HG03520 (cell line): ENCODE measurements at regions not wholly inside any gene's neighbourhood (a gene's known extent, or its start where the extent isn't known, plus 50 kb on each side); places are given as distances from the start of the nearest gene placed in this dataset.

Source experiments
- ATAC-seq: cut with Tn5 transposase; IDR thresholded peaks from one replicate; pipeline ENCODE4 v1.9.1; 2021; ENCODE audit warnings: mild to moderate bottlenecking, moderate library complexity; ENCODE audit not compliant: unreplicated experiment

GRCh38 chr12:62130402-62130801, 129.8 kb upstream of the USP15 start:
- no peak for ATAC-seq

DNA sequence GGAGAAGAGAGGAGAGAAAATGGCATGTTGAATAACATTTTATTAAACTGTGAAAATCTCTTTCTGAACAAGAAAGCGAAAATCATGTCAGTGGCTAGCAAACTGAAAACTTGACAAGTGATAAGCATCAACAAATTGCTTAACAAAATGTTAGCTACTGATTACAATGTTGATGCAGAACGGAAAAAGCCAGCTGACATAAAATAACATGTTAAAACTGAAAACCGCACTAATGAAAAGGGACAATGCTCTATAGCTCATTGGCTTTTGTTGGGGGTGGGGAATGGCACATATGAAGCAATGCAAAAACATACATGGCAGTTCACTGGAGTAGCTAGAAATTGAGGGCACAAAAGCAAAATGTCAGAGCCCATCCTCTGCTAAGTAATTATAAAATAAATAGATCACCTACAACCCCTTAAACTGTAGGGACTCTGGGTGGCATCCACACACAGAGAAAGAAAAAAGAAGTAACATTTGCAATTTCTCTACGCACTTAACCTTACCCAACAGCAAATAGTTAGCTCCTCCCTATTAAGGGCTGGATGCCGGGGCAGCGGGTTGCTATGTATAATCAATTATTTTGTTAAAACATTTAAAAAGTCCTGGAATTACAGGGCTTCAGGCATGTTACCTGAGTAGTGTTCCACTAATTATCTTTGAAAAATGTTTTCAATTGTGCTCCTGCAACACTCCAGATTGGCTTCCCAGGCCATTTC, 129.2 kb upstream of the USP15 start:
- no peak for ATAC-seq

- no peak for ATAC-seq
These were observed 126.8 kb upstream of the USP15 start for GRCh38 chr12:62133440-62133839.

- no peak for ATAC-seq
These were observed 124.5 kb upstream of the USP15 start for GRCh38 chr12:62135553-62136200.

- no peak for ATAC-seq
These were observed 123.7 kb upstream of the USP15 start for GRCh38 chr12:62136496-62136895.

DNA sequence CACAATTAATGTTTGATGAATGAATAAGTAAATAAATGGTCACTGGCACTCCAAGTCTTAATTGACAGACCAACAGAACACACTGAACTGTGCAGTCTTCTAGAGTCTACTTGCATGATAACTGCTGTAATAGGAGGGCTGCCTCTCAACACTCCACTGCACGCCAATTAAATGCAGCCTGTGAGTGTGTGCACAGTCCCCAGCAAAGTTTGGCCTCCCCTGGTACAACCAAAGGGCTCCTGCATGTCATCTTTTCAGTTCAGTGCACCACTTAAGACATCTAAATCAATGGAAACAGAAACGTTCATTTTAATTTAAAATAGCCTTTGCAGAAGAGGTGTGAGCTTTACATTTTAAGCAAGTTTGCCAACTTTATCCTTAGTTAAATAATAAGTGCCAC, 121.7 kb upstream of the USP15 start:
- ATAC-seq = no peak

- no peak for ATAC-seq
These were observed 113.9 kb upstream of the USP15 start for GRCh38 chr12:62146318-62146717.

- no peak for ATAC-seq
These were observed 102.2 kb upstream of the USP15 start for GRCh38 chr12:62158013-62158412.

- no peak for ATAC-seq
These were observed 101.5 kb upstream of the USP15 start for GRCh38 chr12:62158461-62159360.

GRCh38 chr12:62162214-62162613, 98.0 kb upstream of the USP15 start:
- no peak for ATAC-seq

- ATAC-seq = no peak
These were observed 96.8 kb upstream of the USP15 start for GRCh38 chr12:62163368-62163767.

DNA sequence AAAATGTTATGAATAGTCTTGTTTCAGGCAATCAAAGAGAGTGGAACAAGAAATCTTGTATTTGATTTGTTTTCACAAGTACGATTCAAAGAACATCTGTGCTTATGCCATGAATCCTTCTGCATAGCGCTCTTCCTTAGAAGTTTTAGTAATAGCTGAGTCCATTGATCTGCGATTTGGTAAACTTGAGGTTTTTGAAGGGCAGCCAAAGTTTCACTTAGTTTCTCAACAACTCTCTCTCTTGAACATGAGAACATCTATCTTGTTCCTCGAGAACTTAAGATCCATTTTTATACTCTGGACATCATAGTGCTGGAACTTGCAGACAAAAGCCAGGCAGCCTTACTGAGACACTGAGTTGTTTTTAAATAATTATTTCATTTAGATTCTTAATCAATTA, 96.2 kb upstream of the USP15 start:
- no peak for ATAC-seq

- no peak for ATAC-seq
These were observed 93.7 kb upstream of the USP15 start for GRCh38 chr12:62166525-62166924.

GRCh38 chr12:62168411-62168810, 91.8 kb upstream of the USP15 start:
- ATAC-seq = no peak

- no peak for ATAC-seq
These were observed 90.0 kb upstream of the USP15 start for GRCh38 chr12:62170241-62170640.

- no peak for ATAC-seq
These were observed 69.3 kb upstream of the USP15 start for GRCh38 chr12:62190689-62191490.

GRCh38 chr12:62191491-62192179, 68.6 kb upstream of the USP15 start:
- no peak for ATAC-seq

DNA sequence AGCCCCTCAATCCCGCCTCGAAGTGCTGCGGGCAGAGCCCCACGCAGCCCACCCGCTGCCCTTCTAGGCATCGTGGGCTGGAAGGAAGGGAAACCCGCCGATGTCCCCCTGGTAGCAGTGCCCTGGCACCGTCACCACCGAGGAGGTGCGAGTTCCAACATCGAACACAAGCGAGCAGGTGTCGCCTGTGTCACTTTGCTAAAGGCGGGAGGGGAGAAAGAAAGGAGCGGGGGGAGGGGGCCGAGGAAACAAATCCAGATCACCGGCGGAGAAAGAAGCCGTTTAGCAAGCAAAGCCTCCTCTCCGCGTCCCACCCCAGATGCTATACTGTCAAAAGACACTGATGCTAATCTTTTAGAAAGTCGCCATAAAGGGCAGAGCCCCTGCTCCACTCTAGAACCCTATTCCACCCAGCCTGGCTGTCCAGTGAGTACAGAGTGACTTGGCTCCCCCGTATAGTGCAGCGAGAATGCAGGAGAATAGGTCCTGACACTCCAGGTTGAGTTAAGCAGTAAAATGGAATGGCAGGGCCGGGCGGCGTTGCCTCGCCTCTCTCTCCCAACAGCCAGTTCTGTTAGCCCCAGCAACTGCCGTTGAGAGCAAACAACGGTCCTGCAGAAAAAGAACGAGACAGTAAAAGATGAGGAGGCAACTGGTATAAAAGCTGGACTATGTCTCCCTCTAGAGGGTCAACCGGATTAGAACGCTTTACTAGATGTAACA, 67.9 kb upstream of the USP15 start:
- peak; percentile 96 for ATAC-seq

DNA sequence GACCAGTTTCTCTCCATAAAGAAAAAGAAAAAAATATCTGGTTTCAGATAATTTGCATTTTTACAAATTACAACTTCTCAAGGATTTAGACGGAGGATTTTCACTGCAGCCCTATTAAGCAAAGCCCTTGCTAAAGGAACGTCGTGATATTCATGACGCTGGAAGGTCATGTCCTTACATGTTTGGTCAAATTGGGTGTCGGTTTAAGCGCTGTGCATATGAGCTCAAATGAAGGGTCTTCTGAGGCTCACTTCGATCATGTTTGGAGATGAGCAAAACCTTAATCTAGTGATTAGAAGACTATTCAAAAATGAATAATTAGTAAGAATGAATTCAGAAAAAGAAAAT, 67.3 kb upstream of the USP15 start:
- peak; percentile 9 for ATAC-seq

GRCh38 chr12:62194031-62194430, 66.2 kb upstream of the USP15 start:
- no peak for ATAC-seq
